Fibroblast of skin of scalp (primary cell): ENCODE measurements at regions not wholly inside any gene's neighbourhood (a gene's known extent, or its start where the extent isn't known, plus 50 kb on each side); places are given as distances from the start of the nearest gene placed in this dataset.

Experiments
- DNase-seq: peaks from one replicate; pipeline ENCODE4 v3.0.0-alpha.2; 2013

DNA sequence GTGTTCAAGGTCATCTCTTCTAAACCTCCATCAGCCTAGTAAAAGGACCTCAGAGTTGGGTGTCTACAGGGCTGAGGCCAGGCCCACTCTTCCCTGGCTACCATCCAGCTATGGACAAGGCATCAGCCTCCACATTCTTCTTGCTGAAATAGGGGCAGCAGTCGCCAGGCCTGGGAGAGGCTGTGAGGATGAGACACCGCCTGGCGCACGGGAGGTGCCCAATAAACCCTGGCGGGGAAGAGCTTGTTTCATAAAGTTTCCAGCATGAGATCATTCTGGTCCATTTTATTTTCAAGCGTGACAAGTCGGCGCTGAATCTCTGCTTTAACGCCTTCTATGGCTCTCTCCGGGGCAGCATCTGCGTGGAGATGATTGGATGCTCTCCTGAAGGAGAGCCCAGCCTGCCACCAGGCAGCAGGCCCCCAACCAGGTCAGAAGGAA is 153.4 kb downstream of the OLFM1 start:
- no peak for DNase-seq

DNA sequence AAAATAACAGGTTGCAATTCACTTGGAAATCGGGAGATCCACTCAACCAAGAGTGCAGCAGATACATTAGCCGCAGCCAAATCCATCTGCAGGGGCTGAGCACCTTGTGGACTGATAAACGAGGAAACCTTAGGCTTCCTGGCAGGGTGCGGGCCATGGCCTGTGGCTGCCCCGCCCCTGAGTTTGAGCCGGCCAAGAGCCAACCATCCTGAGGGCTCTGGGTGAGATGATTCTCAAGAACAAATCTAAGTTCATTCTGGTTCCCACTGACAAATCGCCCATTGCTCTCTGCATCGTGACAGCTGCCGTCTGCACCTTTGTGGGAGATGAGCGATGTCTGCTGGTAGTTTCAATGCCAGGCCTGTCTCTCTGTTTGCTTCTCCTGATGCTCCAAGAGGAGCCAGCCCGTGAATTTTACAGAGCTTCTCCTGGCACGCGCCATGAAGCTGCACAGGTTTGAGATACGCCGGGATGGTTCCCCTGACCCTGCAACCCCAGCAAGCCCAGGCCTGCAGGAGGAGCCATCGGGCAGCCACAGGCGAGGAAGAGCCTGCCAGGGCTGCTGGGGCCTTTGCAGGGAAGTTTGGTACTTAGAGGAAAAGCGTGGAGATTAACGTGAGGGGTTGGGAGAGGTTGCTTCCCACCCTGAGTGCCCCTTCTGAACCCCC is 154.0 kb downstream of the OLFM1 start:
- DNase-seq = no peak

DNA sequence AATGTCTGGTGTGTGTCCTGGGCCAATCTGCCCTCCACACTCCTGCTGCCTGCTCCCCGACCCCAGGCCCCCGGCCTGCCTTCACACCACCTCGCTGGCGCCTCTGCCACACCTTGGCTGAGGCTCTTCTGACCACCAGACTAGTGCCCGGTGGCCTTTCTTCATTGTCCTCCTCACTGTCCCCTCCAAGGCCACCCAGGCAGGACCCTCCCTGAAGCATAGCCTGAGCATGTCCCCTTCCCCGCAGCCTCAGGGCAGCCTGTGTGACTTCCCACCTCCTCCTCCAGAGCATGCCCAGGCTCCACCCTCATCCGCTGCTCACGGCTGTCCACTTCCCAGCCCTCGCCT is 154.6 kb downstream of the OLFM1 start:
- no peak for DNase-seq

DNA sequence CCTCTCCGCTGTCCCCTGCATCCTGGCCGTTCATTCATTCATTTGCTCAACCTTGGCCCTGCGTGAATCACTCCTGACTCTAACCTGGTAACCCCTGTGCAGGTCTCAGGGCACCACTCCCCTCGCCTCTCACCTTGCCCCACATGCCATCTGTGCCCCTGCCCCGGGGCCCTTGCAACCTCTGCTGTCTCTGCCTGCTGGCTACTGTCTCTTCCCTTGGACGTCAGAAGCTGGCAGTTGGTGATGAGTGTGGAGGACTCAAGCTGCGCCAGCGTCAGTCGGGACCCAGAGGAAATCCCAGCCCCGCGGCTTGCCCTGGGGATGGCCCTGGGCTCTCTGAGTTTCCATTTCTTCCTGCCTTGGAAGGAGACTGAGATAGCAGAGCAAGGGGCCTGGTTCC is 154.9 kb downstream of the OLFM1 start:
- DNase-seq = no peak

DNA sequence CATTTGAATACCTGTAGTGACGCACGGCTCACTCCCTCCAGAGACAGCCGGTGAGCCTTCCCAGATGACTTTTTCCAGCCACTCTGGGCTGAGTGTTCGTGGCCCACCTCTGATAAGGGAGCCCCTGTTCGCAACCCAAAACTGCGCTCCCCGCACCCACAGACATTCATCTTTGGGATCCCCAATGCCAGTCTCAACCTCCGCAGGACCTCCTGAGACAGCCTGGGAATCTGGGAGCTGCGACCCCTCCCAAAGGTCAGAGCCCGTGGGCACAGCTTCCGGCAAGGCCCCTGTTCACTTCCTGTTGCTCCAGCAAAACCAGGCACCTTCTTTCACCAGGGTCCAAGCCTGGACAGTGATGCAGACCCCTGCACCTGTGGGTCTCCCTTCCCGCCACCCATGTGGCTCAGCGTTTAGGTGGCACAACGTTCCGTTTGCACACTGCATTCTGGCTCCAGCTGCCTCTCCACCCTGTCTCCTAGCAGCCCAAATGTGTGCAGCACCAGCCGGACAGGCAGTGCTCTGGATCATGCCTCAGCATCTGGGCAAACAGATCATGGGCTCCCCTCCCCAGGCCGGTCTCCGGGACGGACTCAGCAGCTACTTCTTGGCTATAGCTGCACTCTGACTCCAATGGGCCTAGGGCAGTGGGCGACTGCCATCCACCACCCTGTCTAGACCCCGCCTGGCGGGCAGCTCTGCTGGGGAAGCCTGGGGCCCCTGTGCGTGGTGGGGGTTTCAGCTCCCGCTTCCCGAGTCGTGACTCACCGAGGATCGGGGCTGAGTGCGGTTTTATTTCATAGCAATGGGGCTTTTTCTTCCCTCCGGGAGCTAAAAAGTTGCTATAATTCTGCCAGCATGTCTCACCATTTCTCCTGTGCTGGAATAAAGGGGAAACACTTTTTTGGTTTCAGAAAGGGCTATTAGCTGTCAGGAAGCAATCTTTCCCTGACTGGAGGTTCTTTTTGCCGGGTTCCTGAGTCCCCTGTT is 156.0 kb downstream of the OLFM1 start:
- no peak for DNase-seq

DNA sequence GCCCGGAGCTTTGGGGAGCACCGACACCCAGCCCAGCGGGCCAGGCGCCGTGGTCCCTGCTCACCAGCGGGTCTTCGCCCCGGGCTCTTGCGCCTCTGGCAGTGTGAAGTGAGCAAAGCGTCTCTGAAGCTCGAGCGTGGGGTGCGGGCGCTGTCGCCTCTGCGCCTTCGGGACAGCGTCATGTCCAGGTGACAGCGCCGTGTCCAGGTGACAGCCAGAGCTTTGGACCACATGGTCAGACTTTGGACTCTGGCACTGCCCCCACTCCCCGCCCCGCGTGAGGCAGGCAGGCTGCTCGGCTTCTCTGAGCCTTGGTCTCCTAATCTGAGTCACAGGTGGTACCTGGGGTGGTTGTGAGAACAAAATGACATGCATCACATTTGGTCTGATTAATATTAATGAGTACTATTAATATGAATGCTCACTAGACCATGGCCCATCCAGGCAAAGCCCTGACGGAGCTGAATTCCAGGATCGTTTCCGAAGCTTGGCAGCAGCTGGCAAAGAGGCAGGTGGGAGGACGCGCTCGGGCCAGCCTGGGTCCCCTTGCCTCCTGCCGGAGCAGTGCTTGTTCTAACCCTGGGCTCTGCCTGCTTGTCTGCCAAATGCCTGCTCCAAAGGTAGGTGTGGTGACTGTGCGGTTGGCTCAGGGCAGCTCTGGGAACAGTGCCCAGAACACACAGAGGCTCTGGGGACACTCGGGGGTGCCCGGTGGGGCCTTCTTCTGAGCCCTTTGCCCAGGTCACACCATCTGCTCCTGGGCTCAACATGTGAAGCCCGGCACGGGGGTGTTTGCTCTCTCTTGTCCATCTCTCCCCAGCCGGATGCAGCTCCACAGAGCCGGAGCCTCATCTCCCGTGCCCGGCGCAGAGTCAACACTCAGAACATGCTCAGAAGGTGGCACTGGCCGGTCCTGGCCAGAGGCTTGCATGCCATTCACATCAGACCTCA is 157.1 kb downstream of the OLFM1 start:
- no peak for DNase-seq

DNA sequence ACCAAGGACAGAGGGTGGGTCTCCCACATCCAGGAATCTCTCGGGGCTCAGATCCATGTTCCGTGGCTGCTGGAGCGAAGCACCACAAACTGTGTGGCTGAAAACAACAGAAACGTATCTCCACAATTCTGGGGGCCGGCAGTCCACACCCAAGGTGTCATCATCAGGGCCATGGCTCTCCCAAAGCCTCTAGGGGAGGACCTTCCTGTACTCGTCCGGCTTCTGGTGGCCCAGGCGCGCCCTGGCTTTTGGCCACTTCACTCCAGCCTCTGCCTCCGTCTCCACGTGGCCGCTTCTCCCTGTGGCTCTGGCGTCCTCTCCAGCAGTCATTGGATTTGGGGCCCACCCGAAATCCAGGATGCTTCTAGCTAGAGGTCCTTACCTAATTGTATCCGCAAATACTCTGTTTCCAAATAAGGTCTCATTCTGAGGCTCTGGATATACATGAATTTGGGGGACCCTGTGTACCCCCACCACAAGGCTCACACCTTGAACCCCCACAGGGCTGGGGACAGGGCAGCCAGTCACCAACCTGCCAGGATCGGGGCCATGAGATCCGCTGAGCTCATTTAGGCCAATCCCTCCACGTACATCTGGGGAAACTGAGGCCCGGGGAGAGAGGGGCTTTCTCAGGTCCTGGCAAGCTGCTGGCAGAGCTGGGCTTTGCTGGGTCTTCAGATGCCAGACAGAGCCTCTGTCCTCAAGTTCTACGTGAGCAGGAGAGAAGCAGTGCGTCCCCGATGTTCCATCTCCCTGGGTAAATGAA is 158.2 kb downstream of the OLFM1 start:
- no peak for DNase-seq

DNA sequence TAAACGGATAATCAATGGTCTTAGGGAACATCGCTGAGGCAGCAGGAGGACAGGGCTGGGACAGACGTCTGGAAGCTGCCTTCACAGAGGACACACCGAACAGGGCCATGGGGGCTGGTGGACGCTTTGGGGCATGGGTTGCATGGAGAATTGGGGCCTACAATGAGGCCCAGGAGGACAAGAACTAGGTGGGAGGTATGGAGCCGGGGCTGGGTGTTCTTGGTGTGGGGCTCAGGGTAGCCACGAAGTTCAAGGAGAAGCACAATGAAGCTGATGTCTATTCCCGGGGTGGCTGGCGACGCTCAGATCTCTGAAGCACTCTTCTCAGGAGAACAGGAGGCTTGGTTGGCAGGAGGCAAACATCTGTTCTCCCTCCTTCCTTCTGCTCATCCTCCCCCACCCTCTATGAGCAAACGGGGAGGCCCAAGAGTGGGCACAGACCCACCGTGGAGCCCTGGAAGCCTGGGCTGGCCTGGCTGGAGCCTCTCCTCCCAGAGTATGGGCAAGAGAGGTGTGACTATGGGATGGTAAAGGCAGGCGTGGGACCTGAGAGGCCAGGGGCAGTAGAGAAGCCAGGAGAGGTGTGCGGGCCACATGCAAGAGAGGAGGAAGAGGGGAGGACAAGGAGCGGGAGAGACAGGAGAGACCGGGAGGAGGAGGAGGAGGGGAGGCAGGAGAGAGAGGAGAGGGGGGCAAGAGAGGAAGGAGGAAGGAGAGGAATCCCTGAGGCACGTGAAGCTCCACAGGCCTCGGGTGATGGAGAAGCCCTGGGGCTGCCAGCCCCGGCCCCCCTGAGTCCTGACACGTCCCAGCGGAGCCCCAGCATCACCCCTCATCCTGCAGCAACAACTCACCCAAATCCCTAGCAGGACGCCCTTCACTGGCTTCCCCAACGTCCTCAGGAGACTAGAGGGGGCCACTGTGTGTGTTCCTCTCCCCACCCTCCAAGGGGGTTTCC is 159.1 kb downstream of the OLFM1 start:
- no peak for DNase-seq

DNA sequence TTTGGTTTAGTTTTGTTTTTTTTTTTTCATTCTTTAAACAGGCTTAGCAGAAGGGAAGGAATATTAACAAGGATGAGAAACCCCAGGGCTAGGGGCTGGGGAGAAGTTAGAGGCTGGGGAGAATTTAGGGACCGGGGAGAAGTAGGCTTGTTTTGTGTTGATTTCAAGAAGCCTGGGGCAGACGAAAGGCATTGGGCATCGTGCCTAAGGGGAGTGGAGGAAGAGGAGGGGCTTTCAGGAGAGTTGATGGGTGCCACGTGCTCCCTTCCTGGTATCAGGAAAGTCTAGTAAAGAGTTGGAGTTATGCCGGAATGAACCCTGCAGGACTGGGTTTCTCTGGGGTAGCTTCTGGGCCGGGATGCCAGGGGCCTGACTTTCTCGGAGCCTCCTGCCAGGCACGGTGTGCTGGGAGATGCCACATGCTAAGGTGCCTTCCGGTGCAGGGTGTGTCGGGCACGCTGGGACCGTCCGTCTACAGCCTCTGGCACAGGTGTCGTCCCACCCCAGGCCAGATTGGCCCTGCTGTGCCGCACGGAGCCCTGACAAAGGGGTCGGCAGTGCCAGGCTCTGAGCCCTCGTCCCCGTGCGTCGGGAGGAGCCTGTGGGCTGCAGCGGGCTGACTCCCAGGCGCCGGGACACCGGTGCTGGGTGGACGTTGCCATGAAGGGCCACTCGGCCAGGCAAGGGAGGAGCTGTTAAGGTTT is 159.9 kb downstream of the OLFM1 start:
- DNase-seq = no peak

DNA sequence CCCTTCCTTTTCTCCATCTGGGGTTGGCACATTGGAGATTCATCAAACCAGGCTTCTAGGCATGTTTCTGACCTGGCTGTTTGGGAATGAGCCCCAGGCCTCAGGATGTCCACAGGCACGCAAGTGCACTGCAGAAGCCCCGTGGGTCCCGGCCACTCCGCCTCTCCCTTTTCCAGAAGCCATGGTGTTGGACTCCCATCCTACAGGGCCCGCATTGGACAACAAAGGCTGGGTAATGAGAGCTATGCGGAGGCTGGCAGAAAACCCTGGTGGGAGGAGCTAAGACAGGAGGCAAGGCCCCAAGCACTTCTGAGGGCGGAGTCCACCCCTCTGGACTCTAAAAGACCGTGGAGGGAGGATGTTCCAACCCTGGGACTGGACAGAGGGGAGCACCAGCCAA is 160.6 kb downstream of the OLFM1 start:
- no peak for DNase-seq

DNA sequence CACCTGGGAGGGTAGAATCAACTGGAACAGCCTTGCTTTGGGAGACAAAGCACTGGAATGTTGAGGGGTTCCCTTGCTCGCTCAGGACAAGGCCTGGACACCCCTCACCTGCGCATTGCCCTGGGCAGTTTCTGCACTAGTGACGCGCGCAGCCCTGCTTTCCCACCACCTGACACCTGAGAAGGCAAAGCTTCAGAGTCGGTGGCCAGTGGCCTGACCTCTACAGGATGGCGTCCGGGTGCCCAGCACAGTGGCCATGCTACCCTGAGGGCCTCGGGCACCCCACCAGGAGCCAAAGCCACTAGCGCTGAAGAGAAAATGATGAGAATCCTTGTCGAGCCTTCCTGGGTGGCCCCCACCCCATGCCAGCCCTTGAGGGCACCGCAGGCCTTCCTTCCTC is 161.3 kb downstream of the OLFM1 start:
- DNase-seq = no peak

DNA sequence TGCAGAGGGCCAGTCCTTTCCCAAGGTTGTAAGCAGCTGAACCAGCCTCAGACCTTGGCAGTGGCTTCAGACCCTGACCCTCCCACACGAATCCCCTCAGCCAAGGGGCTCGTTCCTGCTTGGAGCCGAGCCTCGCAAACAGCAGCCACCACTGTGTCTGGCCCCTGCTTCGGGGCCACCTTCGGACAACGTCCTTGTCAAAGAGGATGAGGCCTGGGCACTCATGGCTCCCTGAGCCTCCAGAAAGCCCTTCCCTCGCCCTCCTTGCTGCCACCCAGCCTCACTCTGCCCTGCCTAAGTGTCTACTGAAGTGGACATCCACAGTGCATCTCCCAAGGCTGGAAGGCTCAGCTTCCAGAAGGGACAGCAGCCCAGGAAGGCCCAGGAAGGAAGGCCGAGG is 161.7 kb downstream of the OLFM1 start:
- DNase-seq = no peak

DNA sequence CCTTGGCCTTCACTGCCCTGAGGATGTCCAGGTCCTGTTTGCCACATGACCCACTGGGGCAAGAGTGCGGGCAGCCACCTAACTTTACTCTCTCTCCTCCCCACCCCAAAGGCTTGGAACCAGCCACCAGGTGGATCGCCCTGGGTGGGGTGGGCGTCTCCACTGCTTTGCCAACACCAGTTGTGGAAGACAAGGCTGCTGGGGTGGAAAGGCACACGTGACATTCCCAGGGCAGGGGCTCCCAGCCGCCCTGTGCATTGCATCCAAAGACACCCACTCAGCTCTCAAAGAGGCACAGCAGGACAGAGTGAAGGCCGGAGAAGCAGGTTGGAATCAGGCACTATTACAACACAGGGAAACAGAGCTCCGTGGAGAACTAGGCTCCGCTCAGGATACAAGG is 162.2 kb downstream of the OLFM1 start:
- DNase-seq = no peak

DNA sequence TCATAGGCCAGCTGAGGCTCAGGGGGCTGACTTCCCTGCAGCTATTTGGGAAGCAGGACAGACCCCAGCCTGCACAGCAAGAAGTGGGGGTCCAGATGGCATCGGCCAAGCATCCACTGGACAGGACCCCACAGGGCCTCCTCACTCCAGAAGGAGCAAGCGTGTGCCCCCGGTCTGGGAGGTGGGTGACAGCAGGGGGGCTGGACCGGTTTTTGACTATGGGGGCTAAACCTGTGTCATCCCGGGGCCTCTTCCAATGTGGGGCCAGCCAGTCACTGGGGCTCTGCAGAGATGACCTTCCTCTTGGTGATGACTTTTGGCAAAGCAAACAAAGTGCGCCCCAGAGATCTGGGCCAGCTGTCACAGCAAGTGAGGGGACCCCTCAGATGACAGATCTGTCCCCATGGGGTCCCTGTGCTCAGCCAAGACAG is 163.9 kb downstream of the OLFM1 start:
- no peak for DNase-seq

DNA sequence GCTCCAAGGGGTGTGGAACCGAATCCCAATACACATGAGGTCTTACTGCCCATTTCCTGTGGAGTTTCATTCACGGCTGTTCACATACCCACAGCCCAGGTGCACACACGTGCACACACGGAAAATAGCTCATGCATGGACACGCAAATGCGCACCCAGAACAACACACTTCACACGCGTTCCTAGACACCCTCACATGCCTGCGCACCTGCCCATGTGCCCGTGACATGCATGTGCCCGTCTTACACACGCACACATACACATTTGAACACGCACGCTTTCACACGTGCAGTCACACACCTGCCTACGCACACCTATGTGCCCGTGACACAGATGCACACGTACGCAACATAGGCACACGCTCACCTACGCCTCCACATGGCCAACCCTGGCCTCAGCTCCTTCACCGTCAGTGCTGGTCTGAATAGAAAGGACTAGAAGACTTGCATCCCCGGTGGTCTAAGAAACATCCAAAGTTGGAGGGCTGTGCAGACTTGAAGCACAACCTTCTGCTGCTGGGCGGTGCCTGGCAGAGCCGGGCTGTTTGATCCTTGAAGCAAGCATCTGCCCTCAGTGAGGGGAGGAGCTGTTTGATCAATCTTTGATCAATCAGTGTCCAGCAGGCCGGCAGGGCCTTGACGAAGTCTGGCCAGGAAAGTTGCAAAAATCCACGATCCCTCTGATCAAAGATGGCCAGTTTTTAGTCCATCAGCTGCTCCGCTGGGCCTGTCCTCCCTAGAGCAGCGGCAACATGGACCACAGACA is 164.7 kb downstream of the OLFM1 start:
- no peak for DNase-seq

DNA sequence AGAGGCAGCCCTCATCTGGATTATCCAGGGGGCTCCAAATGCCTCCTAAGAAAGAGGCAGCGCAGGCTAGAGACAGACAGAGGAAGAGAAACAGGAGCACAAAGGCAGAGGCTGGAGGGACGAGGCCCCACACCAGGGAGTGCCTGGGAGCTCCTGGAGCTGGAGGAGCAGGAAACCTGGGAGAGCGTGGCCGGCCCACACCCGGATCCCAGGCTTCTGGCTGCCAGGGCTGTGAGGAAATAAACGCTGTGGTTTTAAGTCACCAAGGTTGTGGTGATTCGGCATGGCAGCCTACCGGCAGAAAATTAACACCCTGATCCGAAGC is 165.5 kb downstream of the OLFM1 start:
- no peak for DNase-seq

DNA sequence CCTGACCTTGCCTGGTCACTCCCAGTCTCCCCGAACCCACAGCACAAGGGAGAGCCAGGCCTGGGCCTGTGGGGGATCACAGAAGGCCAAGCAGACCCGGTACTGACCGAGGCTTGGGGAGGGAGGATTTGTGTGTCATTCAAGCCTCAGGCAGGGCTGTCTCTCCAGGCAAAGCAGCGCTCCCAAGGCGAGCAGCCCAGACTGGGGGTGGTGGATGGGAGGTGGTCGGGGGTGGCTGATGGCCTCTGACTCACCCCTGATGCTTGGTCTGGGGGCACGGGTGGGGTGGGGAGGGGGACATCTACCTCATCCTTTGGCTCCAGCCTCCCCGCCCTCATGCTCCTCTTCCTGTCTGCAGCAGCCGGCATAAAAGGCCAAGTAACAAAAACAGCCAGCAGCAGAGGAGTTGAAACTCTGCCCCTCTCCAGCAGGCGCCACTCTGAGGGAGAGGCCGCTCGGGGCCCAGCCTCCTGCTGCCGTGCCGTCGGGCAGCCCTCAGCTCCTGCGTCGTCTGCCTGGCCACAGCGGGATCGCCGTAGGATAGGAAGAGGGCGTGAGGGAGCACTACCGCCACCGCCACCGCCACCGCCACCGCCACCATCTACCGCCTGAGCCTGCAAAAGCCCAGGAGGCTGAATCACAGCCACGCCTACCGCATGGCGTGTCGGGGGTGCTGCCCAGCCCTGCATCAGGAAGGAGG is 166.0 kb downstream of the OLFM1 start:
- no peak for DNase-seq

DNA sequence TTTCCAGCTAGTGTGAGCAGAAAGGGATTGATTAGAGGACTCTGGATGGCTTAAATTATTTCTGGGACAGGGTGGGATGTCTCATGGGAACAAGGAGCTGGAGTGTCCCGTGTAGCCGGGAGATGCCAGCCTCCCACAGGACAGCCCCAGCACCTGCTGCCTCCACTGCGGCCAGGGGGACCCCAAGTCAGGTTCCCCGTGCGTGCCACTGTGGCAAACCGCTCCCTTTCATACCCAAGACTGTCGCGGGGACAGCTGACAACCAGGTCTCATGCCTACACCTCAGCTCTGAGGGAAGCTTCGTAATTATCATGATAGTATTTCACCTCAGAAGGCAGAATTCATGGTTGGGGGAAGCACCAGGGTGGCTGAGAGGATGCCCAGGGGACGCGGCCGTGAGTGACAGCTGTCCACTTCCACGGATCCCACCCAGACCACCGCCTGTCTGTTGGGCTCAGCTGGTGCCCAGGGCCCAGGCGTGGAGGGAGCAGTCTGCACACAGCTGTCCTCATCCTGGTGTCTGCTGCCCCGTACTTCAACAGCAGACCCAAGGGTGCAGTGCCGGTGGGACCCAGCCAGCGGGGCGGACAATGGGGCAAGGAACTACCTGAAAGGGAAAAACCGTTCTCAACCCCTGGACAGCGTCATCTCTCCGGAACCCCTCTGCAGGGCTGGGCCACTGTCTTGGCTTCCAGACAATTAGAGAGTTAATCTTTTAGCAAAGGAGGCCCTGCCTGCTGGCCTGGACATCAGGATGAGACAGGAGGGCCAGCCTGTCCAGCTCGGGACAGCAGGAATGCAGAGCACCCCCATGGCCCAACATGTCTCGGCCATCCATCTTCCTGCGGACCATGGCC is 166.9 kb downstream of the OLFM1 start:
- DNase-seq = no peak
